ENCODE measurements at regions not wholly inside any gene's neighbourhood (a gene's known extent, or its start where the extent isn't known, plus 50 kb on each side); places are given as distances from the start of the nearest gene placed in this dataset.

DNA sequence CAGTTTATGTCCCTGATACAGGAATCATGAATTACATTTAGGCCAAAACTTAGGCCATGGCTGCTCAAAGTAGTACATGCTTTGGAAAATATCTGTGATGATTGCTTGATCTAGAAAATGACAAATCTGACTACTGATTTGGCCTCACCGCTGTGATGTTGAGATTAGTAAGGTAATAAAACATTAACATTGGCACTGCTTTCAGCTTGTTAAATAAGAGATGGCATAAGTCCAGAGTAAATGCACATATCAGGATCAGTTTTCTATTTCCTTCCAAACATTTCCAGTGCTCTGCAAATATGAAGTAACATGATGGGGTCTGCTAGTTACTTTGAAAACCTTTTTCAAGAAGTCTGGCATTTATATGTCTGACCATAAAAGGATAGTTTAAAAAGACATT is 687.3 kb upstream of the ACTRT1 start:
- no peak for TF ChIP-seq EZH2 (IDR thresholded peaks at IDR 0.05)
- TF ChIP-seq, protein P1, sequence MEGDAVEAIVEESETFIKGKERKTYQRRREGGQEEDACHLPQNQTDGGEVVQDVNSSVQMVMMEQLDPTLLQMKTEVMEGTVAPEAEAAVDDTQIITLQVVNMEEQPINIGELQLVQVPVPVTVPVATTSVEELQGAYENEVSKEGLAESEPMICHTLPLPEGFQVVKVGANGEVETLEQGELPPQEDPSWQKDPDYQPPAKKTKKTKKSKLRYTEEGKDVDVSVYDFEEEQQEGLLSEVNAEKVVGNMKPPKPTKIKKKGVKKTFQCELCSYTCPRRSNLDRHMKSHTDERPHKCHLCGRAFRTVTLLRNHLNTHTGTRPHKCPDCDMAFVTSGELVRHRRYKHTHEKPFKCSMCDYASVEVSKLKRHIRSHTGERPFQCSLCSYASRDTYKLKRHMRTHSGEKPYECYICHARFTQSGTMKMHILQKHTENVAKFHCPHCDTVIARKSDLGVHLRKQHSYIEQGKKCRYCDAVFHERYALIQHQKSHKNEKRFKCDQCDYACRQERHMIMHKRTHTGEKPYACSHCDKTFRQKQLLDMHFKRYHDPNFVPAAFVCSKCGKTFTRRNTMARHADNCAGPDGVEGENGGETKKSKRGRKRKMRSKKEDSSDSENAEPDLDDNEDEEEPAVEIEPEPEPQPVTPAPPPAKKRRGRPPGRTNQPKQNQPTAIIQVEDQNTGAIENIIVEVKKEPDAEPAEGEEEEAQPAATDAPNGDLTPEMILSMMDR (IDR thresholded peaks at IDR 0.05): no peak
